Activated naive CD8-positive, alpha-beta T cell treated with anti-CD3 and anti-CD28 coated beads, Interleukin-2, amount 10 ng/mL, durations not matched to agents 7 days and 5 days (primary cell): ENCODE measurements at regions not wholly inside any gene's neighbourhood (a gene's known extent, or its start where the extent isn't known, plus 50 kb on each side); places are given as distances from the start of the nearest gene placed in this dataset.

ENCODE experiments used
- ATAC-seq: fragments of 150-1000 bp; cut with Tn5 transposase; one replicate; pipeline ENCODE4 v1.10.0; 2021; ENCODE audit warnings: low read depth, moderate library complexity
- POLR2A ChIA-PET: fragments of 350-600 bp; sonication (Branson Sonifier 250); formaldehyde crosslinking; loops from one replicate; lab custom pipeline; 2021; ENCODE audit warnings: antibody characterized with exemption; lab: Charles Lee
- DNase-seq: peaks from one replicate; pipeline ENCODE4 v3.0.0; 2021
- H3K27ac Mint-ChIP-seq: one replicate; pipeline ENCODE4 v1.8.0; 2022; ENCODE audit warnings: mild to moderate bottlenecking, mixed read lengths
- H3K27me3 Mint-ChIP-seq: one replicate; pipeline ENCODE4 v1.8.0; 2022; ENCODE audit warnings: mild to moderate bottlenecking, moderate library complexity, mixed read lengths
- H3K36me3 Mint-ChIP-seq: one replicate; pipeline ENCODE4 v1.8.0; 2021; ENCODE audit warnings: mild to moderate bottlenecking, mixed read lengths
- H3K4me1 Mint-ChIP-seq: one replicate; pipeline ENCODE4 v1.8.0; 2021; ENCODE audit warnings: mixed read lengths
- H3K4me3 Mint-ChIP-seq: one replicate; pipeline ENCODE4 v1.8.0; 2022; ENCODE audit warnings: mild to moderate bottlenecking, moderate library complexity, mixed read lengths
- H3K9me3 Mint-ChIP-seq: one replicate; pipeline ENCODE4 v1.8.0; 2021; ENCODE audit warnings: mixed read lengths

DNA sequence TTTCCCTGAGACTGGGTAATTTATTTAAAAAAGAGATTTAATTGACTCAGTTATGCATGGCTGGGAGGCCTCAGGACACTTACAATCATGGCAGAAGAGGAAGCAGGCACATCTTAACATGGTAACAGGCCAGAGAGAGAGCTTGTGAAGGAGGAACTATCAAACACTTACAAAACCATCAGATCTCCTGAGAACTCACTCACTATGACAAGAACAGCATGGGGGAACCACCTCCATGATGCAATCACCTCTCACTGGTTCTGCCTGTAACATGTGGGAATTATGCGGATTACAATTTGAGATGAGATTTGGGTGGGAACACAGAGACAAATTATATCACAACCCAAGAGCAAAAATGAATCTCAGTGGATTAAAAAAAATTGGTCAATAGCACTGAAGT is 416.0 kb upstream of the TMCO5A start:
- H3K4me3 Mint-ChIP-seq = no peak overlapping the region
- no peaks in the 10 kb centered on the region for H3K4me1 Mint-ChIP-seq
- H3K9me3 Mint-ChIP-seq = peaks cover 3% of the 10 kb centered on the region
- H3K27ac Mint-ChIP-seq = no peak overlapping the region
- no peaks in the 10 kb centered on the region for H3K36me3 Mint-ChIP-seq
- DNase-seq (no peak), ATAC-seq (no peak)
- POLR2A ChIA-PET = no interaction called here
- H3K27me3 Mint-ChIP-seq = no peaks in the 10 kb centered on the region

DNA sequence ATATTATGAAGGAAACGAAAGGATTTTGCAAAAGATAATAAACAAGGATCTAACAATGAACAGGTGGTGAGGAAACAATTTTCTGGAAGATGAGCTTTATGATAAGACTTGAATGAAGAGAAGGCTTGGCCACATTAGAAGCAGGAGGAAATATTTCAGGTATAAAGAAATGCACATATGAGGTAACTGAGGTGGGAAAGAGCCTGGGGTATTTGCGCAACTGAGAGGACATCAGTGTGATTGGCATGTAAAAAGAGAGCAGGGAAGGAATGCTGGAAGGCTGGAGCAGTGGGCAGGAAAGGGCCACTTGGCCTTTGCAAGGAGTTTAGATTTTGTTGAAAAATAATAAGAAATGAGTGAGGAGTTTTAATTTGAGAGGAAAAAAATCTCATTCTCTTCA is 414.4 kb upstream of the TMCO5A start:
- Mint-ChIP-seq H3K9me3 (peaks cover 2% of the 10 kb centered on the region), H3K4me3 (no peak overlapping the region), H3K4me1 (no peaks in the 10 kb centered on the region), H3K27me3 (no peaks in the 10 kb centered on the region), H3K27ac (no peak overlapping the region), H3K36me3 (no peaks in the 10 kb centered on the region)
- POLR2A ChIA-PET = no interaction called here
- DNase-seq (no peak), ATAC-seq (no peak)

DNA sequence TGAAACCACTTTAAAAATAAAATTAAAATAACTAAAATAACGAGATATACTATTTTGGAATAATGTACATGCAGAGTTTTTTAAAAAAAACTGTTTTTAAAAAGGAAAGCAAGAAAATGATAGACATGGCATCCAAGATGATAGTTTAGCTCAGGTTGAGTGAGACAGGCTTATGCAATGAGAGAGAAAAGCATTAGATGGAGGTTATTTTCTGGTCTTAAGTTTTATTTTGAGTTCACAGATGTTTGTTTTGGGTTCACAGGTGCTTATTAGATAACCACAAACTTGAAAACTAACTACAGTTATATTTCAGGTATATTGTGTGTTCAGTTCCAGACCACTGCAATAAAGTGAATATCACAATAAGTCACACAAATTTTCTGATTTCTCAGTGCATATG is 413.6 kb upstream of the TMCO5A start:
- ATAC-seq (no peak), DNase-seq (no peak)
- Mint-ChIP-seq H3K4me3 (no peak overlapping the region), H3K9me3 (peaks cover 2% of the 10 kb centered on the region), H3K4me1 (no peaks in the 10 kb centered on the region), H3K27ac (no peak overlapping the region), H3K27me3 (no peaks in the 10 kb centered on the region), H3K36me3 (no peaks in the 10 kb centered on the region)
- POLR2A ChIA-PET = no interaction called here

DNA sequence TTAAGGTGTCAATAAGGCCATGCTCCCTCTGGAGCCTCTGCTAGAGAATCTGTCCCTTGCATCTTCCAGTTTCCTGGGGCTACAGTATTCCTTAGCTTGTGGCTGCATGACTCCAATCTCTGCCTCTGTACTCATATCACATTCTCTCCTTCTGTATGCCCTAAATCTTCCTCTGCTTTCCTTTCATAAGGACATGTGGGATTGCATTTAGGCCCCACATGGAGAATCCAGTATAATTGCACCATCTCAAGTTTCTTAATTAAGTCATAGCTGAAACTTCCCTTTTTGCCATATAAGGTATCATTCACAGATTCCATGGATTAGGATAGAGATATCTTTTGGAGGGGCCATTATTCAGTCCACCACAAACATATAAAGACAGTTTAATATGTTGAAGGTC is 409.8 kb upstream of the TMCO5A start:
- Mint-ChIP-seq H3K27ac (no peak overlapping the region), H3K9me3 (no peaks in the 10 kb centered on the region), H3K4me1 (no peaks in the 10 kb centered on the region), H3K36me3 (no peaks in the 10 kb centered on the region), H3K27me3 (no peaks in the 10 kb centered on the region), H3K4me3 (no peak overlapping the region)
- no peak for ATAC-seq
- DNase-seq = no peak
- POLR2A ChIA-PET = no interaction called here

DNA sequence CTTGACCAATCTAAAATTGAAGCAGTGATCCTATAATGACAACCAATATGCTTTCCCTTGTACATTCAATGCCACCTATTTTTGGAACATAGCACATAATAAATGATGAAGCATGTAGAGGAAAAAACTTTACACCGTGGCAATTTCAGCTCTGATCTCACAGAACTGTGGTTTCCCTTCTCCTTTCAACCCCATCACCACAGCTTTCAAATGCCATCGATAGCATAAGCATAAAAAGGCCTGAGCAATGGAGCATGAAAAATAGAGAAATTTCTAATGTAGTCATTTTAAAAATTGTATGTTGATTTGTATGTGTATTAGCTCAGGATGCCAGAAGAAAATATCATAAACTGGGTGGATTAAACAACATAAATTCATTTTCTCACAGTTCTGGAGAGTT is 406.0 kb upstream of the TMCO5A start:
- Mint-ChIP-seq H3K9me3 (peaks cover 3% of the 10 kb centered on the region), H3K27me3 (no peaks in the 10 kb centered on the region), H3K4me1 (no peaks in the 10 kb centered on the region), H3K27ac (no peak overlapping the region), H3K36me3 (no peaks in the 10 kb centered on the region), H3K4me3 (no peak overlapping the region)
- POLR2A ChIA-PET = no interaction called here
- ATAC-seq (no peak), DNase-seq (no peak)

DNA sequence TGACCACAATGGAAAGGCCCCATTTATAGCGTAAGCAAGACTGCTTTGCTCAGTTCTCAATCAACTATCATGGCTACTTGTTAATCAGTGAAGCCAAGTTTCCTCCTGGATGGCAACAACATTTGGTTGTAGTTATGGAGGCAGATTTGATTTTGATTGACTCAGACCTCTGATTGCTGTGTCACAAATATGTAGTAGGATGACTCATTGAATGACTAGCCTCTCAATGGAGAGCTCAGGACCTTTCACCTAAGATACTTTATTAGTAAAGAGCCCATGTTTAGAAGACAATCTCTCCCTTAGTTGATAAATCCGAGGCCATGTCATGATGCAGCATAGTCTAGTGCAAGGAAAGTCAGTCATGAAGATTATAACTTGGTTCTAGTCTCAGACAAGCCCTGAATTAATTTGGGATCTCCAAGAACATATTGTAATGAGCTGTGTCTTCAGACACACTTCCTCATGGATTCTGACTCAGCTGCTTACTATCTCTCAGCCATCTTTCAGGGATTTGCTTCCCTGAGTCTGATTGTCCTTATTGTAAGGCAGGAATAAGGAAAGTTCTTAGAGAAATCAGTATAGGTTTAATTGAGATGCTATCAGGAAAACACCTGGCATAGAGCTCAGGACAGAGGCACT is 397.4 kb upstream of the TMCO5A start:
- ATAC-seq = no peak
- Mint-ChIP-seq H3K36me3 (no peaks in the 10 kb centered on the region), H3K4me1 (no peaks in the 10 kb centered on the region), H3K27me3 (no peaks in the 10 kb centered on the region), H3K9me3 (peaks cover 11% of the 10 kb centered on the region), H3K4me3 (no peak overlapping the region), H3K27ac (no peak overlapping the region)
- DNase-seq = no peak
- POLR2A ChIA-PET = no interaction called here

DNA sequence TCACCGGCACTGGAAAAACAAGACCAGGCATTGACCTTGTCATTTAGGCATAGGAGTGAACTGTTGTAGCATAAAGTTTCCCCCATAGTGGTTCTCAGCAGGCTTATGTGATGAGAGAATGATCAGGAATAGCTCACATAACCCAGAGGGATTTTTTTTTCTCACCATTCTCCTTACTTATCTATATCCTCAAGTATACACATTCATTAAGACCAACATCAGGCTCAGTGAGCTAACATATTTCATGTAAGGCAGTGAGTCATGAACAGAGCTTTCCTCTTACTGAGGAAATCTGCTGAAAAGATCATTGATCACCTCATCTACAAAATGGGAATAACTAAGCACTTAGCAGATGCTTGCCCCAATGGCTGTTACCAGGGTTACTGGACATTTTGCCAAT is 396.6 kb upstream of the TMCO5A start:
- no peaks in the 10 kb centered on the region for H3K36me3 Mint-ChIP-seq
- POLR2A ChIA-PET = no interaction called here
- no peaks in the 10 kb centered on the region for H3K27me3 Mint-ChIP-seq
- no peak for DNase-seq
- H3K4me1 Mint-ChIP-seq = no peaks in the 10 kb centered on the region
- no peak overlapping the region for H3K4me3 Mint-ChIP-seq
- H3K27ac Mint-ChIP-seq = no peak overlapping the region
- peaks cover 9% of the 10 kb centered on the region for H3K9me3 Mint-ChIP-seq
- no peak for ATAC-seq

DNA sequence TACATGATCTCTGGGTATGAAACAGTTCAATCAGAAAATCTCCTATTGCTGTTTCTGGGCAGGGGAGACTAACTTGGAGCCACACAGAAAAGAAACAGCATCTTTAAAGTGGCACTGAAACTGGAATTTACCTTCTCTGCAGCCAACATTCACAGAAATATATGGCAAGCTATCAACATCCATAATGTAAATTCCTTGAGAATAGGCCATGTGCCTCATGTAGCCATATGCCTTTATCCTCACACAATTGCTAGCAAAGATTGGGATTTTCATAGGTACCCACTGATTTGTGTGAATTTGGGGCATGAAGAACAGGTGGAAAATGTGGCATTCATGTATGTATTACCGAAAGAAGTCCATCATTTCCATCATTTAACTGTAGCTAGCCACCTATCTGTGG is 386.3 kb upstream of the TMCO5A start:
- ATAC-seq = no peak

DNA sequence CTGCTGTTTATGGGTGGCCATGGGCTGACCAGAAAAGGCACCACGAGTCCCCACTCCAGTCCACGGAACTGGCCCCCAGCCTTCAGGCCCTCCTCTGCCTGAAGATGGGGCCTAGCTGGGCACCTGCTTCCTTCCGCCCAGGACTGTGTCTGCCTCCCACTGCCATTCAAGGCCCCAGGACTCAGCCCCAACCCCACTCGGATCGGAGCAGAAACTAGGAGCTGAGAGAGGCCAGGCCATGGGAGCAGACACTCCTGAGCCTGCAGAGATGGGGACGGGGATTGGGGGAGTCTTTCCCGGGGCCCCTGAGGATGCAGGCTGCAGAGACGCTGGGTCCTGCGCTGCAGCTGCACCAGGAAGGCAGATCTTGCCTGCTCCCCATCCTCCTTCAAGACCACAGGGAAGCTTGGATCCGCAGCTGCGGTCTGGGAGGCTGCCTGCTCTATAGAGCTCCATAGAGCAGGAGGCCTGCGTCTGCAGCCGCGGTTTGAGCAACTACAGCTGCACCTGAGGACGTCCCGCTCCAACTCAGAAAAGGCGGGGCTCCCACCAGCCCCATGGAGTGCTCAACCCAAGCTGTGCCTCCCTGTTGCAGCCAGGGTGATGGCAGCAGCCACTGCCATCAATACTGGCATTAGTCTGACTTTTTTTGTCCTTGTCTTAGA is 383.9 kb upstream of the TMCO5A start:
- ATAC-seq = no peak
- Mint-ChIP-seq H3K4me1 (no peaks in the 10 kb centered on the region), H3K9me3 (peaks cover 4% of the 10 kb centered on the region), H3K27me3 (no peaks in the 10 kb centered on the region), H3K4me3 (no peak overlapping the region), H3K27ac (no peak overlapping the region), H3K36me3 (no peaks in the 10 kb centered on the region)
- no peak for DNase-seq
- POLR2A ChIA-PET = no interaction called here

More for the DNA sequence above, 386.3 kb upstream of the TMCO5A start:
- POLR2A ChIA-PET = no interaction called here
- peaks cover 3% of the 10 kb centered on the region for H3K9me3 Mint-ChIP-seq
- H3K27ac Mint-ChIP-seq = no peak overlapping the region
- no peak overlapping the region for H3K4me3 Mint-ChIP-seq
- no peaks in the 10 kb centered on the region for H3K27me3 Mint-ChIP-seq
- no peaks in the 10 kb centered on the region for H3K36me3 Mint-ChIP-seq
- no peak for DNase-seq
- H3K4me1 Mint-ChIP-seq = no peaks in the 10 kb centered on the region

DNA sequence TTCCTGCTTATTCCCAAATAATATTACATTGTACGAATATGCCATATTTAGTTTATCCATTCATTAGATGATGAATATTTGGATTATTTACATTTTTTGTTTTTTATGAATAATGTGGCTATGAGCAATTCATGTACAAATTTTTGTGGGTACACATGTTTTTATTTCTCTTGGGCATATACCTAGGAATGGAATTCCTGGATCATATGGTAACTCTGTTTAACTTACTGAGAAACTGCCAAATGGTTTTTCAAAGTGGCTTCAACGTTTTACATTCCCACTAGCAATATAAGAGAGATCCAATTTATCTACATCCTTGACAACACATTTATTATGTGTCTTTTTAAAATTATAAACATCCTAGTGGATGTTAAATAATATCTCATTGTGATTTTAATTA is 362.0 kb upstream of the TMCO5A start:
- H3K4me1 Mint-ChIP-seq = no peaks in the 10 kb centered on the region
- POLR2A ChIA-PET = no interaction called here
- ATAC-seq = no peak
- H3K36me3 Mint-ChIP-seq = no peaks in the 10 kb centered on the region
- peaks cover 3% of the 10 kb centered on the region for H3K9me3 Mint-ChIP-seq
- no peak overlapping the region for H3K4me3 Mint-ChIP-seq
- no peak for DNase-seq
- no peaks in the 10 kb centered on the region for H3K27me3 Mint-ChIP-seq
- no peak overlapping the region for H3K27ac Mint-ChIP-seq

DNA sequence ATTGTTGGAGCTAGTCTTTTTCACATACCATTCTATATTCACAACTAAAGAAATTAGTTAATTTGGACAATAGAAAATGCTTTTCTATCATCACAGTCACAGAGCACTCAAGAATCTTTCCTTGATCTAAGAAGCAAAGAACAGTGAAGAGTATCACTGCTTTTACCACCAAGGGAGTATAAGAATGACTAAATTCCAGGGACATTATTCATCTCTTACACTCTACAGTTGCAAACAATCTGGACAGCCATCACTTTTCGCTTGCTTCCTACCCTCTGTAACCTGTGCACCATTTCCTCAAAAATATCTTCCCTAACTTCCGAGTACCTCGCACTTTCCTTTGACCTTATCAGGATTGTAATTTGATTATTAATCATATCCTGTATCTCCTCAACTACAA is 359.5 kb upstream of the TMCO5A start:
- Mint-ChIP-seq H3K36me3 (no peaks in the 10 kb centered on the region), H3K4me1 (no peaks in the 10 kb centered on the region), H3K27ac (no peak overlapping the region), H3K9me3 (no peaks in the 10 kb centered on the region), H3K4me3 (no peak overlapping the region), H3K27me3 (no peaks in the 10 kb centered on the region)
- ATAC-seq (no peak), DNase-seq (no peak)
- POLR2A ChIA-PET = no interaction called here

DNA sequence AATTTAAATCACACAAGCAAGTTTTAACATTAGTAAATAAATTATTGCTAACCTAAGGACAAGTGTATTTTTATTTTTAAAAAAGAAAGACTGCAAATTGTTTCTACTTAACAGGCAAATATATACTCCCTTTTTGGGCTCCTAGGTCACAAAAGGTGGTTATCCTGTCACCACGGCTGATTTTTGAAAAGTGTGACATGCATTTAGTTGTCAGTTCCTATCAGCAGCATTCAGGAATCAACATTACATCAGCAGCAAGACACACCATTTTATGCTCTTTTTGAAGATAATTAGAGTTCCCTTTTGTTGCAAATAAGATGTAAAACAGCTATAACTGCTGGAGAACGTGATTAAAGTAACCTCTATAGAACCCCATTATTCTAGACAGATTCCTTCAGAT is 357.5 kb upstream of the TMCO5A start:
- no peak for DNase-seq

DNA sequence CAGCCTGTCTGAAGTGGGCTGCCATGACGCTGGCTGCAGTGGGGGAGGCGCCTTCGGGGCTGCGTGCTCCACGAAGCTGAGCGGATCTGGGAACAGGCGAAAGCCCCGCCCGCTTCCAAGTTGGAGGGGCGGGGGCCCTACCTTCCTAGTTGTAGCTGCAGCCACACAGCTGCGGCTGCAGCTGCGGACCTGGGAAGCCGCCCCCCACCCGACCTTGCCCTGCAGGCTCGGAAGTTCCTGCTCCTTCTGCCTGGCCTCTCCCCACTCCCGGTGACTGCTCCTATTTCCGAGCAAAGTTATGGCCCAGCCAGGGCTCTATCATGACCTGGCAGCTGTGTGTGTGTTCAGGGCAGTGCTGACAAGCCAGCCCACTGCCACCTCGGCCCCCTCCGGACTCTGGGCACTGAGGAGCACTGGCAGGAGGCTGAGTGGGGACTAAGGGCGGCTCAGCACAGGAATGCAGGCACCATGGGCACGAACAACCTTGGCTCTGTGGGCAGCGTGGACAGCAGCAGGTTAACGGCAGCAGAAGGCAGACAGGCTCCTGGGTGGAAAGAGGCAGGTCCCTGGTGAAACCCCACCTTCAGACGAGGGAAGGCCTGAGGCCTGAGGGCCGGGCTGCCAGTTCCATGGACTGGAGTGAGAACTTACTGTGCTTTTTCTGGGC is 352.4 kb upstream of the TMCO5A start:
- peaks cover 8% of the 10 kb centered on the region for H3K9me3 Mint-ChIP-seq
- ATAC-seq (no peak), DNase-seq (no peak)
- no peaks in the 10 kb centered on the region for H3K27me3 Mint-ChIP-seq
- no peak overlapping the region for H3K27ac Mint-ChIP-seq
- POLR2A ChIA-PET = no interaction called here
- H3K4me1 Mint-ChIP-seq = no peaks in the 10 kb centered on the region
- no peak overlapping the region for H3K4me3 Mint-ChIP-seq
- no peaks in the 10 kb centered on the region for H3K36me3 Mint-ChIP-seq

More for the DNA sequence above, 357.5 kb upstream of the TMCO5A start:
- H3K27ac Mint-ChIP-seq = no peak overlapping the region
- no peak overlapping the region for H3K4me3 Mint-ChIP-seq
- H3K4me1 Mint-ChIP-seq = no peaks in the 10 kb centered on the region
- H3K9me3 Mint-ChIP-seq = peaks cover 3% of the 10 kb centered on the region
- POLR2A ChIA-PET = no interaction called here
- no peak for ATAC-seq
- H3K27me3 Mint-ChIP-seq = no peaks in the 10 kb centered on the region
- H3K36me3 Mint-ChIP-seq = no peaks in the 10 kb centered on the region

DNA sequence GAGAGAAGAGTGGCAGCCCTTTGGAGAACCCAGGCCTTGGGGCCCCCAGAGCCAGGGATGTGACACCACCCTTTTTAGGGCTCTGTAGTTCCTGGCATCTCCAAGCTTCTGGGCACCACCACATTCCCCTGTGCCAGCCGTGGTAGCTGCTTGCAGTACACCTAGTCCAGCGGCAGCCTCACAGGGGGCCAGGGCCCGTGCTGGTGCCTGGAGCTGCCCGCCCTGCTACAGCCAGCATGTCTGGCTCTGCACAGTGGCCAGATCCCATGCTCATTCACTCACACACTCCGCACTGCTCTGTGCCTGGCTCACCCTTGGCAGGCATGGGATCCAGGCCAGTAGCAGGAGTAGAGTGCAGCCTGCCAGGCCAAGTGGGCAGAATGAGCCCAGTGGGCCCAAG is 351.6 kb upstream of the TMCO5A start:
- Mint-ChIP-seq H3K36me3 (no peaks in the 10 kb centered on the region), H3K9me3 (peaks cover 8% of the 10 kb centered on the region), H3K27me3 (no peaks in the 10 kb centered on the region), H3K4me3 (no peak overlapping the region), H3K27ac (no peak overlapping the region), H3K4me1 (no peaks in the 10 kb centered on the region)
- POLR2A ChIA-PET = no interaction called here
- DNase-seq = no peak
- ATAC-seq = no peak
